Liver (tissue), 8 donors: ENCODE measurements at regions not wholly inside any gene's neighbourhood (a gene's known extent, or its start where the extent isn't known, plus 50 kb on each side); places are given as distances from the start of the nearest gene placed in this dataset.

ENCODE experiments used
- DNase-seq: peaks from one replicate; pipeline ENCODE4 v3.0.0-alpha.2; 2017; ENCODE audit warnings: low spot score
- H3K27ac ChIP-seq, 2 donors: one replicate each; pipeline ENCODE4 v1.7.0; 2013; ENCODE audit warnings: inconsistent platforms in 2 of 2, low read length in 2 of 2, control low read depth in 1 of 2, low read depth in 1 of 2, mild to moderate bottlenecking in 1 of 2
- H3K27me3 ChIP-seq, 4 donors: one replicate each; pipeline versions ENCODE4 v1.6.1 to v1.7.0; 2013; ENCODE audit warnings: low read length in 3 of 4, inconsistent platforms in 1 of 4, mild to moderate bottlenecking in 1 of 4, moderate library complexity in 1 of 4; ENCODE audit not compliant: control insufficient read depth in 4 of 4, insufficient read depth in 4 of 4
- H3K36me3 ChIP-seq, 4 donors: one replicate each; pipeline versions ENCODE4 v1.6.1 to v1.7.0; 2013; ENCODE audit warnings: low read length in 3 of 4, mild to moderate bottlenecking in 3 of 4, low read depth in 1 of 4, moderate library complexity in 1 of 4; ENCODE audit not compliant: control insufficient read depth in 4 of 4, insufficient read depth in 3 of 4
- H3K4me1 ChIP-seq, 4 donors: one replicate each; pipeline versions ENCODE4 v1.6.1 to v1.7.0; 2013; ENCODE audit warnings: low read length in 3 of 4, mild to moderate bottlenecking in 3 of 4, moderate library complexity in 1 of 4; ENCODE audit not compliant: control insufficient read depth in 4 of 4, insufficient read depth in 4 of 4
- H3K4me3 ChIP-seq, 3 donors: one replicate each; pipeline versions ENCODE4 v1.6.1 to v1.7.0; 2013; ENCODE audit warnings: low read length in 3 of 3, control low read depth in 1 of 3, low read depth in 1 of 3, mild to moderate bottlenecking in 1 of 3
- H3K9ac ChIP-seq, 2 donors: one replicate each; pipeline ENCODE4 v1.7.0; 2013; ENCODE audit warnings: low read length in 2 of 2, mild to moderate bottlenecking in 2 of 2, moderate library complexity in 2 of 2, control low read depth in 1 of 2, low read depth in 1 of 2
- H3K9me3 ChIP-seq, 4 donors: one replicate each; pipeline versions ENCODE4 v1.6.1 to v1.7.0; 2013; ENCODE audit warnings: low read length in 3 of 4; ENCODE audit not compliant: control insufficient read depth in 4 of 4
- CTCF ChIP-seq: fragments of 150-350 bp; IDR thresholded peaks from 2 replicates; pipeline ENCODE4 v1.5.1; 2017; ENCODE audit warnings: improper control_type of control experiment, low read depth, low read length; ENCODE audit not compliant: missing input control
- EGR1 ChIP-seq, 2 donors: IDR thresholded peaks; 2 replicates each; pipeline ENCODE4 v1.6.1; 2016 to 2018; ENCODE audit warnings: antibody characterized with exemption in 2 of 2, low read depth in 2 of 2
- FOXA1 ChIP-seq: IDR thresholded peaks from 2 replicates; pipeline ENCODE4 v1.6.1; 2016; ENCODE audit warnings: antibody characterized with exemption
- FOXA2 ChIP-seq: IDR thresholded peaks from 2 replicates; pipeline ENCODE4 v1.6.1; 2016; ENCODE audit warnings: antibody characterized with exemption
- GABPA ChIP-seq, 2 donors: IDR thresholded peaks in 1 of 2; conservative IDR thresholded peaks in 1 of 2; 2 replicates each; pipeline ENCODE4 v1.6.1; 2016; ENCODE audit warnings: antibody characterized with exemption in 2 of 2, mild to moderate bottlenecking in 1 of 2, moderate library complexity in 1 of 2
- HNF4A ChIP-seq, 2 donors: conservative IDR thresholded peaks; 2 replicates each; pipeline ENCODE4 v1.6.1; 2016; ENCODE audit warnings: antibody characterized with exemption in 2 of 2, mild to moderate bottlenecking in 2 of 2
- HNF4G ChIP-seq: IDR thresholded peaks from 2 replicates; pipeline ENCODE4 v1.6.1; 2016; ENCODE audit warnings: antibody characterized with exemption
- JUND ChIP-seq, 2 donors: IDR thresholded peaks; 2 replicates each; pipeline ENCODE4 v1.6.1; 2016; ENCODE audit warnings: antibody characterized with exemption in 2 of 2
- NR2F2 ChIP-seq: IDR thresholded peaks from 2 replicates; pipeline ENCODE4 v1.6.1; 2016; ENCODE audit warnings: antibody characterized with exemption
- RAD21 ChIP-seq, 2 donors: IDR thresholded peaks; 2 replicates each; pipeline ENCODE4 v1.6.1; 2016; ENCODE audit warnings: antibody characterized with exemption in 2 of 2, mild to moderate bottlenecking in 2 of 2
- REST ChIP-seq: IDR thresholded peaks from 2 replicates; pipeline ENCODE4 v1.6.1; 2016; ENCODE audit warnings: antibody characterized with exemption, mild to moderate bottlenecking
- RXRA ChIP-seq, 2 donors: IDR thresholded peaks; 2 replicates each; pipeline ENCODE4 v1.6.1; 2017 to 2018; ENCODE audit warnings: antibody characterized with exemption in 2 of 2, mild to moderate bottlenecking in 1 of 2
- SP1 ChIP-seq: IDR thresholded peaks from 2 replicates; pipeline ENCODE4 v1.6.1; 2018; ENCODE audit warnings: antibody characterized with exemption, mild to moderate bottlenecking
- TAF1 ChIP-seq: conservative IDR thresholded peaks from 2 replicates; pipeline ENCODE4 v1.6.1; 2016; ENCODE audit warnings: antibody characterized with exemption, mild to moderate bottlenecking
- YY1 ChIP-seq: IDR thresholded peaks from 2 replicates; pipeline ENCODE4 v1.6.1; 2016; ENCODE audit warnings: antibody characterized with exemption, mild to moderate bottlenecking
- ZBTB33 ChIP-seq: IDR thresholded peaks from 2 replicates; pipeline ENCODE4 v1.6.1; 2016; ENCODE audit warnings: antibody characterized with exemption
- WGBS: extraction: QIAGEN DNeasy Blood & Tissue Kit; methylation state at CpG from one replicate; pipeline ENCODE4 v1.1.7; 2013; 5-methylcytosine and 5-hydroxymethylcytosine counted together
- TF ChIP-seq, protein P1 (sequence below): IDR thresholded peaks from 2 replicates; pipeline ENCODE4 v1.6.1; 2016; ENCODE audit warnings: antibody characterized with exemption
- TF ChIP-seq, protein P2 (sequence below): IDR thresholded peaks from 2 replicates; pipeline ENCODE4 v1.6.1; 2016; ENCODE audit warnings: antibody characterized with exemption
- donor health status: healthy.
- donor health status: healthy.
- donor health status: healthy.
- donor health status: healthy.
- donor health status: healthy.

- no peaks in the 10 kb centered on the region for H3K4me1 ChIP-seq
- H3K9ac ChIP-seq = no peak overlapping the region
- H3K36me3 ChIP-seq = no peaks in the 10 kb centered on the region
Measured at GRCh38 chr6:19991176-19991575, 154.0 kb downstream of the ID4 start.

More at GRCh38 chr6:19991176-19991575, 154.0 kb downstream of the ID4 start:
- Histone ChIP-seq H3K27ac (no peak overlapping the region), H3K4me3 (no peak overlapping the region), H3K9me3 (no peaks in the 10 kb centered on the region), H3K27me3 (peaks cover 0 to 3% (median 0%) of the 10 kb centered on the region in 4 donors)
- 52% methylated on average over 3 of the region's 3 CpGs for WGBS
- DNase-seq = no peak
- TF ChIP-seq FOXA2 (no peak), GABPA (IDR thresholded peaks at IDR 0.05 in 1 of 2, conservative IDR thresholded peaks at IDR 0.05 in 1 of 2) (no peak), TAF1 (no peak), ZBTB33 (no peak), SP1 (no peak), HNF4G (no peak), RAD21 (IDR thresholded peaks at IDR 0.05) (no peak), YY1 (no peak), EGR1 (IDR thresholded peaks at IDR 0.05; ENCODE audit: low read depth in 2 of 2) (no peak), RXRA (IDR thresholded peaks at IDR 0.05) (no peak), NR2F2 (no peak), FOXA1 (no peak), REST (no peak), JUND (IDR thresholded peaks at IDR 0.05) (no peak), HNF4A (conservative IDR thresholded peaks at IDR 0.05) (no peak), CTCF (no peak)
- TF ChIP-seq, protein P1, sequence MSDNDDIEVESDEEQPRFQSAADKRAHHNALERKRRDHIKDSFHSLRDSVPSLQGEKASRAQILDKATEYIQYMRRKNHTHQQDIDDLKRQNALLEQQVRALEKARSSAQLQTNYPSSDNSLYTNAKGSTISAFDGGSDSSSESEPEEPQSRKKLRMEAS = no peak
- TF ChIP-seq, protein P2, sequence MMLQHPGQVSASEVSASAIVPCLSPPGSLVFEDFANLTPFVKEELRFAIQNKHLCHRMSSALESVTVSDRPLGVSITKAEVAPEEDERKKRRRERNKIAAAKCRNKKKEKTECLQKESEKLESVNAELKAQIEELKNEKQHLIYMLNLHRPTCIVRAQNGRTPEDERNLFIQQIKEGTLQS = no peak
